ENCODE measurements at regions not wholly inside any gene's neighbourhood (a gene's known extent, or its start where the extent isn't known, plus 50 kb on each side); places are given as distances from the start of the nearest gene placed in this dataset.

GRCh38 chr18:5729983-5730699, 165.2 kb downstream of the TMEM200C start:
- POLR2A ChIA-PET (ENCODE audit: low non-redundant PET), result no interaction called here
- TF ChIP-seq EZH2 (IDR thresholded peaks at IDR 0.05; ENCODE audit: borderline replicate concordance, low read depth, low read length, poor library complexity, severe bottlenecking) (no peak), CTCF (conservative IDR thresholded peaks at IDR 0.05; ENCODE audit: low read depth, low read length) (no peak)
- Histone ChIP-seq H3K27ac (ENCODE audit: low read depth, low read length, poor library complexity, severe bottlenecking) (no peak overlapping the region), H3K36me3 (ENCODE audit: insufficient read depth, low read length, poor library complexity, severe bottlenecking) (no peaks in the 10 kb centered on the region), H3K27me3 (replicated peaks; ENCODE audit: insufficient read depth, low read depth, low read length, poor library complexity) (peaks cover 4% of the 10 kb centered on the region), H3K4me1 (ENCODE audit: insufficient read depth, low read length, poor library complexity, severe bottlenecking) (no peaks in the 10 kb centered on the region), H3K4me3 (ENCODE audit: low read depth, low read length, poor library complexity, severe bottlenecking) (no peak overlapping the region), H3K9me3 (ENCODE audit: low read depth, low read length, poor library complexity, severe bottlenecking) (no peaks in the 10 kb centered on the region)
- no peak for DNase-seq (ENCODE audit: low spot score)
- no TSS peak for BruUV-seq (replicated peaks)
- intact Hi-C loops (cut with micrococcal nuclease; ENCODE audit: unreplicated experiment), result no loop called here
- CTCF ChIA-PET, result no interaction called here

DNA sequence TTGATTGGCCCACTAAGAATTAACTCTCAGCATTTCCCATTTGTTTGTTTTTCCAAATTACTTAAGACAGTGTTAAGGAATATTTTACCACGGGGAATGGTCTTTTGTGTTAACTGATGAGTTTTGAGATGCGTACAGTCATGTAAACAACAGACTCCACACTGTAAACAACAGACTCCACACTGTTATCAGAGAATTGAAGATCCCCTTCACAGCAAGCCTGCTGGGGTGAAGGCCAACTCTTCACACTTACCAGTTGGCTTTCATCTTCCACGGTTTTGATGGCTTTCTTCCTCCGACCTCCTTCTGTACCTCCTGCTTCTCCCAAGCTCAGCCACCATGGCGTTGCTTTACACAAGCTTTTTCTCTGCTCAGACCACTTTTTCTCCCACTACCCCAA, 166.8 kb downstream of the TMEM200C start:
- Histone ChIP-seq H3K27me3 (replicated peaks; ENCODE audit: insufficient read depth, low read depth, low read length, poor library complexity) (peaks cover 4% of the 10 kb centered on the region), H3K36me3 (ENCODE audit: insufficient read depth, low read length, poor library complexity, severe bottlenecking) (no peaks in the 10 kb centered on the region), H3K27ac (ENCODE audit: low read depth, low read length, poor library complexity, severe bottlenecking) (no peak overlapping the region), H3K4me1 (ENCODE audit: insufficient read depth, low read length, poor library complexity, severe bottlenecking) (no peaks in the 10 kb centered on the region), H3K9me3 (ENCODE audit: low read depth, low read length, poor library complexity, severe bottlenecking) (no peaks in the 10 kb centered on the region), H3K4me3 (ENCODE audit: low read depth, low read length, poor library complexity, severe bottlenecking) (no peak overlapping the region)
- TF ChIP-seq CTCF (conservative IDR thresholded peaks at IDR 0.05; ENCODE audit: low read depth, low read length) (no peak), EZH2 (IDR thresholded peaks at IDR 0.05; ENCODE audit: borderline replicate concordance, low read depth, low read length, poor library complexity, severe bottlenecking) (no peak)
- intact Hi-C loops (cut with micrococcal nuclease; ENCODE audit: unreplicated experiment), result no loop called here
- DNase-seq (ENCODE audit: low spot score), result no peak
- BruUV-seq (replicated peaks), result no TSS peak
- CTCF ChIA-PET, result no interaction called here
- POLR2A ChIA-PET (ENCODE audit: low non-redundant PET), result no interaction called here

DNA sequence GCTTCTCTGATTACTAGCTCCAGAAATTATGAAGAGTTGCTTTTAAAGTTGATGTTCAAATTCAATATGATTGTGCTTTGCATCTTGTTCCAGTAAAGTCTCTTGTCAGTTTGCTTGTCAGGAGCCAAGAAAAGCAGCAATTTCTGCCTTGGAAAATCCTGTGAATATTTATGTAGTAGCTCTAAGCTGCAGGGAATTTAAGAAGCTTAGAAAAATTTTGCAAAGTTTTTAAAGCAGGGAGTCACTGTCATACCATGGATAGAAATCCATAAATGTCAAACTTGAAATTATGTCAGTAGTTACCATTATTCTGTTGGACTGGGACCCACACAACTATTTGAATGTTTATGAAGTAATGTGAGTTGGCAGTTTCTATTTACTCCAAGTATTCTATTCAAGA, 169.3 kb downstream of the TMEM200C start:
- TF ChIP-seq EZH2 (IDR thresholded peaks at IDR 0.05; ENCODE audit: borderline replicate concordance, low read depth, low read length, poor library complexity, severe bottlenecking), result no peak
- no peak for TF ChIP-seq CTCF (conservative IDR thresholded peaks at IDR 0.05; ENCODE audit: low read depth, low read length)
- POLR2A ChIA-PET (ENCODE audit: low non-redundant PET), result no interaction called here
- Histone ChIP-seq H3K27me3 (replicated peaks; ENCODE audit: insufficient read depth, low read depth, low read length, poor library complexity) (peaks cover 4% of the 10 kb centered on the region), H3K4me3 (ENCODE audit: low read depth, low read length, poor library complexity, severe bottlenecking) (no peak overlapping the region), H3K27ac (ENCODE audit: low read depth, low read length, poor library complexity, severe bottlenecking) (no peak overlapping the region), H3K9me3 (ENCODE audit: low read depth, low read length, poor library complexity, severe bottlenecking) (no peaks in the 10 kb centered on the region), H3K36me3 (ENCODE audit: insufficient read depth, low read length, poor library complexity, severe bottlenecking) (no peaks in the 10 kb centered on the region), H3K4me1 (ENCODE audit: insufficient read depth, low read length, poor library complexity, severe bottlenecking) (no peaks in the 10 kb centered on the region)
- BruUV-seq (replicated peaks), result no TSS peak
- CTCF ChIA-PET, result no interaction called here
- DNase-seq (ENCODE audit: low spot score), result no peak
- intact Hi-C loops (cut with micrococcal nuclease; ENCODE audit: unreplicated experiment), result no loop called here
